GM18511 (cell line): ENCODE measurements at regions not wholly inside any gene's neighbourhood (a gene's known extent, or its start where the extent isn't known, plus 50 kb on each side); places are given as distances from the start of the nearest gene placed in this dataset.

Source experiments
- ATAC-seq: cut with Tn5 transposase; IDR thresholded peaks from one replicate; pipeline ENCODE4 v1.9.1; 2021; ENCODE audit warnings: mild to moderate bottlenecking, moderate library complexity; ENCODE audit not compliant: unreplicated experiment

- no peak for ATAC-seq
Measured at GRCh38 chr6:14361956-14362587, 244.5 kb downstream of the CD83 start.

DNA sequence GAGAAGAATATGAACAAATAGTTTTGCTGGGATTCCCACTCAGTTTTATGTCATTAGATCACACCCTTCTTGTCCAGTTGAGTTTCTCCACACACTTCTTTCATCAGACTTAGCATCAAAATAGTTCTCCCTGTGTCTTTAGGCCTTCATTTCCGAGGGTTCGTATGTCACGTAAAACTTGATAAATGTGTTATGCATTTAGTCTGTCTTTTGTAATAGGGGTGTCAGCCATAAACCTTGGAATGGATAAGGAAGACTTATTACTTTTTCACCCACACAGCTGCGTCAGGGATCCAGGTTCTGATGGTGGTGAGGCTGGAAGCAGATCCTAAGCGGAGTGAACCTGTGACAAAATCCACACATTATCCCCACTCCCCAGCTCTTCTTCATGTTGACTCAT lies 246.8 kb downstream of the CD83 start:
- no peak for ATAC-seq

DNA sequence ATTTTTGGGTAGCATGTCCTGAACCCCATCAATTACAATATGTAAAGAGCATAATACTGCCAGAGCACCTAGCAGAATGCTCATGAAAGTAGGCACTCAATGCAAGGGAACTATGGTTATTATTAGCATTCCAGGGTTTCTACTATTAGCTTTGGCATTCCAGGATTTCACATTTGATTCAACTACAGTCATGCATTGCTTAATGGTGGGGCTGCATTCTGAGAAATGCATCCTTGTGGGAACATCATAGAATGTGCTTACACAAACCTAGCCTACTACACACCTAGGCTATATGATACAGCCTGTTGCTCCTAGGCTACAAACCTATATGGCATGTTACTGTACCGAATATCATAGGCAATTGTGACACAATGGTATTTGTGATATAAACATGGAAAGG lies 247.8 kb downstream of the CD83 start:
- no peak for ATAC-seq

GRCh38 chr6:14366315-14366714 lies 248.7 kb downstream of the CD83 start:
- no peak for ATAC-seq

- ATAC-seq, result no peak
Measured at GRCh38 chr6:14366872-14367271, 249.3 kb downstream of the CD83 start.

DNA sequence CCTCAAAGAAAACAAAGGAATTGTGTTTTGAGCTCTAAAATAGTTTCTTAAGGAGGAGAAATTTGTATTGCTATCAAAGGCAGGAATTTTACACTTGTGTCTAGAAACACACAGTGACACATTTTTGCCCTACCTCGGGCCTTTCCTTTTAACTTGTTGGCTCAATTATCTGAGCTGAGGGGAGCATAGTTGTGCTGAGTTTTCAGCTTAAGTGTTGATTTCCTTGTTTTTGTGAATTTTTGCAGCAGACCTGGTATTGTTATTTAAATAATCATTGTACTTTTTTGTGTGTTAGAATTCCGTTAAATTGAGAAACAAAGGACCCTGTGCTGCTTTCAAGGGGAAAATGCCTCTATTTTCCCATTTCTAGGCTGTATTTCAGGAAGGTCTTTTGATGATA lies 249.7 kb downstream of the CD83 start:
- no peak for ATAC-seq

DNA sequence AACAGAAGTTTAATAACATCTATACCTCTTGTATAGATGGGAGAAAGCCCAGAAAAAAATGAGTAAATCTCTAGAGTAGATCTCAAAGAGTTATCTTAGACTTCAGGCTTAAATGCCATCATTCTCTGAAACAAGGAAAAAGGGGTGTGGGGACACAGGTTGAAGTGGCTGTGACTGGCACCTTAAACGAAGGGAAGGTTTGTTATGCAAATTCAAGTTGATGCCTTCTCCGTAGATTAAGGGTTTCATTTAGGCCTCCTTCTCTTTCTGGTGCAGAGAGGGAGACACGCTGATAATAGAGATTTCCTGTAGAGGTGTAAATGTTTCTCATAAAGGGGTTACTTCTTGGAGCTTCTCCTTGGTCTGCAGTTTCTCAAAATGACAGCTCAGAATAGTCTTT lies 252.1 kb downstream of the CD83 start:
- ATAC-seq, result no peak

DNA sequence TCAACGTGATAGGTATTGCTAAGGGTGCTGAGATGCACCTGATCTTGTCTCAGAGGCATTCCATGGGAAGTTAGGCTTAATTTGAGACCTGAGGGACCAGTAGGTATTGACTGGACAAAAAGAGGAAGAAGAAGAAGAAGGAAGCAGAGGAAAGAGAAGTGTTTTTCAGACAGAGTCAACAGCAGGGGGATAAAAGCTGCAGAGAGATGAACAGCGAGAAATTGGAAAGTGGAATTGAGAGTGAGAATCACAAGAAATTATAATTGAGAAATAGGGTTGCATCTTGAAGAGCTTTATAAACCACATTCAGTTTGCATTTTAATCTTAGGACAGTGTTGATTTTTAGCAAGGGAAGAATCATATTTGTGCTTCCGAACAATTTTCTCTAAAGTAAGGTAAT lies 254.0 kb downstream of the CD83 start:
- ATAC-seq, result no peak

DNA sequence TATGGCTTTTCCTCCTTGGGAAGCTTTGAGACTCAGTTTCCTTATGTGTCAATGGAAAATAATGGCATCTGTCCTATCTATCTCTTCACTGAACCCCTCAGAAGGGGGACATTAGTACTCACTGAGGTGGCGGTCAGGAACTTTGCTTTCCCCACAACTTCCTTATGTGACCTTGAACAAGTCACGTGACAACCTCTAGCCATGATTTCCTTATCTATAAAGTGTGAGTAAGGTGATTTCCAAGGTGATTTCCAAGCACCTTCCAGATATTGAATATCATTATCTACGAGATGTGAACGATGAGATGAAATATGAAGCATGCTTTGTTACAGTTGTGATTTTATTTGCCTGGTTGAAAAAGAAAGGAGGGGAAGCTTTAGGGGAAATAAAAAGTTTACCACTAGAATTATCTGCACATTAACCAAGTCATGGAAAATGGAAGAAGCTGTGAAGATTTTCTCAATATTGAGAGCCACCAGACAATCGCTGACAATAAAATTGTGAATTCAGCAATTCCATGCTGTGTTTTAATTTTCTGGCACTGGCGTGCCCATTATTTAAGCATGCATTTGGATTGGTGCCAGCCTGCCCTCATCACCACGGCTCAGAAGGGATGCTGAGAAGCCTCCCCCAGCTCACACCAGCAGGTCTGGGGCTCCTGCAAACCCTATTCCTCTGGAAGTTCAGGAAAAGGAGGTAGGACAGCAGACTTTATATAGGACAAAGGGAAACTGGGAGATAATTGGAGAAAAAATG lies 255.3 kb downstream of the CD83 start:
- ATAC-seq, result no peak

GRCh38 chr6:14373648-14374437 lies 256.3 kb downstream of the CD83 start:
- ATAC-seq, result no peak

GRCh38 chr6:14375930-14376329 lies 258.4 kb downstream of the CD83 start:
- no peak for ATAC-seq

DNA sequence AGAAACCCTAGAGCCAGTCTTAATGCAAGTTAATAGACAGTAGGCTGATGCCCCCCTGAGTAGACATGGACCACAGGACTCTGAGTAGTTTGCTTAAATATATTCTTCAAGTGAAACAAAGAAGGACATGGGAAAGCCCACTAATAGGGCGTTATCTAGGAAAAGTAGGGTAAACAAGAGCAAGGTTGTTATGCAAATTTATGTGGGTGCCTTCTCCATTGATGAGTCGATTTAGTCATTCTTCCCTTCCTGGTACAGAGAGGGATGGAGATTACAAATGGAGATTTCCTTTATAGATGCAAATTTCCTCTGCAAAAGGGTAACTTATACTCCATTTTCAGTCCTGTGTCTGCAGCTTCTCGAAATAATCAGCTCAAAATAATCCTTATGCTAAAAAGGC lies 262.0 kb downstream of the CD83 start:
- ATAC-seq, result no peak

DNA sequence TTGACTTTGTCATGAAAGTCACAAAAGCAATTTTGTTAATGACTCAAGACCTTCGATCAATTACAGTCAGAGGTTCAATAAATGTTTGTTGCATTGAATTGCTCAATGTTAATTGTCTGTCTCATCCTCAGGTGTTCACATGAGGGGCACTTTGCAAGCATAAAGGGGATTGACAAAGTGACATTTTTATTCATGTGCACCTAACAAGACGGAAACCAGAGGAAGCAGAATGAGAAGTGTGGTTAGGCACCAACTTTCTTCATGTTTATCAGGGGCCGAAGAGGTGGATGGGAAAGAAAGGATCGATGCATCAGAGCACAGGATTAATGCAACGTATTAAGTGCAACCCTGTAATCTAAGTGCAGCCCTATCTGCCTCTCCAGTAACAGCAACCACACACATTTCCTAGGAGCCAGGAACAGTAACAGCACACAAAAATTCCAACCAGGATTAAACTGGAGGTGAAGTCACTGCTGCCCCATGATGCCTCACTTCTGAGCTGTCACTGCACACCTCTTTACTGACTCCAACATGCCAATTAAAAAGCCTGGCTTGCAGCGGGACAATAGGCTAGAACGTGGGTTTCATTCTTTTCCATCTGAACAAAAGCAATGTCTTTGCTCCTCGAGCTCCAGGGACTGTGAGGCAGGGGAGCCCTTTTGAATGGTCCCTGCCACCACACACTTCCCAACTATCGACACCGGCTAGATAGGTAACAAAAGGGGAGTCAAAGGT lies 262.7 kb downstream of the CD83 start:
- ATAC-seq, result no peak

DNA sequence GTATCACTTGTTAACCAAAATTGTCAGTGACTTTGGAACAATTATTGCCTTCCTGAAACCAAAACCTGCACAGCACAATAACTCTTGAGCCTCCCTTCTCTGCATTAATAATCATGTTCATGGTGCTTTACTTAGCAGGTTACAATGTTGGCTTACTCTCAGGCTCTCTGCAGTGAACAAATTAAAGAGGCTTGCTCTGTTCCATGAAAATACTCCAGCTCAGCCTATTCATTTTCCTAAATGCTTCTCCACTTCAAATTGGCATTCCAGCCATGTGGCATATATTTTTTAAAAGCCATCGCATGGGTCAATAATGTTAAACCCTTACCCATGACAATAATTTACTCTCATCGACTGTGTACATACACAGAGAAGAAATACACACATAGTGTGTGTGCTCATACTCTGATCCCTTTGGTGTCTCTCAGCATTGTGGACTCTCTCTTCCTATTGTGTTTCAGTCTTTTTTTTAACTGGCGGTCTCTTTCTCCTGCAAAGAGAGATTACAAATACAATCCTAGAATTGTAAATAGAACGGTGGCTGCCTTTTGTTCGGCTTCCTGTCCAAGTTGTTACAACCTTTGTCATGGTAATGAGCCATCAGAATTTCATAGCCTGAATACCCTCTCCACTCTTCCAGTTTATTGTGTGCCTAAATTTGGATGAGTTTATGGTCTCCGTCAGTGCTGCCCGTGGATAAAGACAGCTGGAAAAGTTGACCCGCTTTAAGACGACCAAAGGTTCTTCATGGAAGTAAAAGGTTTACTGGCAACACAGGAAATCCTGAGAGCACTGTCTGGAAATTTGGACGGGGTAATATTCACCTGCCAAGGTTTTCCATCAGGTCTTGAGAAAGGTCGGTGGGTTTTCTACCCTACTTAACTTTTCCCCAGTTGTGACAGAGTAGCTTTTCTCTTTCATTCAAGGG lies 263.6 kb downstream of the CD83 start:
- ATAC-seq, result no peak

DNA sequence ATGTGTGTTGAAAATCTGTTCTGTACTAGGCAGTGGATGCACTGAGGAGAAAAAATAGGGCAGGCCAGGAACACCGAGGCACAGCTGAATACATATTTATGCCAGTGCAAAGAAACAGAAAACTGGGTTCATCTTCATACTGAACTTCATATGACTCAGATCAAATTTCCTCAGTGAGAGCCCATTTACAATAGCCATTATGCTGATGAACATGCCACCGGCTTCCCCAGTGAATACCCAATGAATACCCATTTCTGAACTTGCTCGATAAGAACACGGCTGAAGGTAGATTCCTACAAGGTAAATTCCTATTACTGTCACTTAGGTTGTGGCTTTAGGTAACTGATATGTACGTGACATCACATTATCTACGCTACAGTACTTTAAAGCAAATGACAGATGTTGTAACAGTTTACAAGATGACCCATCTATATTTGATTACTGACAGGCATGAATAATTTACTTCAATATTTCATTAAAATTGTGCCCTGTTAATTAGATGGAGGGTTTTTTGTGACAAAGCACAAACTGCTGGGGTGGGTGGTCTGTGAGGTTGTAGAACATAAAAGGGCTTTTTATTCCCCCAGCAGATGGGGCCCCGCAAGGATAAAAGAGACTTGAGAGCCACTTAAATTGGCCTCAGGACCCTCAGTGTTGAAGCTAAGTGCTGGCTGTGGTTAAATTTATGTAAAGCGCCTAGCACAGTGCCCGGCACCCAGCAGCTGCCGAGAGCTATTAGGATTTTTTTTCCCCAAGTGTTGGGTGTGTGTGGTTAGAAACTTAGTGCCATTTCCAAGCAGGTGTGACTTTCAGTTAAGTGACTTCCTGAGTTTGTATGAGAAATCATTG lies 264.5 kb downstream of the CD83 start:
- peak; percentile 70 for ATAC-seq

DNA sequence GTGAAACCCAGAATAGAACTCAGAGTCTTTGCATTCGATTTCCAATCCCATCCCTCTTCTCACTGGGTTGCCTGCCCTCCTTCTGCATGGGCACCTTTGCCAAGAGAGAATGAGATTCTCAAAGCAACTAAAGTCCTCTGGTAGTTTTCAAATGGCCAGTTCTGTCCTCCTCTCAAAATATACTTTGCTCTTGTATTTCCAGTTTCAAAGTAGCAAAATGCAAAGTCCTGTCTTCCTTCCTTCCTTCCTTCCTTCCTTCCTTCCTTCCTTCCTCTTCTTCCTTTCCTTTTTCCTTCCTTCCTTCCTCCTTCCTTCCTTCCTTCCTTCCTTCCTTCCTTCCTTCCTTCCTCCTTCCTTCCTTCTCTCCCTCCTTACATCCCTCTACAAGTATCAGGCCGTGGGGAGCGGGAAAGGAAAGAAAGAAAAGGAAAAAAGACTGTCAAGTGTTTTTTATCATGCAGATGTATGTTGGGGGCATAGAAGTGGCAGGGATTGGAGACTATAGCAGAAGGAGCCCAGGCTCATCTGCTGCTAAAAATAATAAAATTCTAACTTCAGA lies 265.2 kb downstream of the CD83 start:
- ATAC-seq, result no peak

- ATAC-seq, result no peak
Measured at GRCh38 chr6:14383393-14384174, 266.0 kb downstream of the CD83 start.
